ENCODE measurements at regions not wholly inside any gene's neighbourhood (a gene's known extent, or its start where the extent isn't known, plus 50 kb on each side); places are given as distances from the start of the nearest gene placed in this dataset.

GRCh38 chr5:4189317-4189716, 593.7 kb downstream of the IRX1 start:
- no peak for TF ChIP-seq CTCF (IDR thresholded peaks at IDR 0.05)
- no peak for TF ChIP-seq POLR2AphosphoS5 (IDR thresholded peaks at IDR 0.05; ENCODE audit: insufficient read depth in 1 of 2, low read depth in 1 of 2)
